Heart left ventricle (tissue), 16 donors: ENCODE measurements at regions not wholly inside any gene's neighbourhood (a gene's known extent, or its start where the extent isn't known, plus 50 kb on each side); places are given as distances from the start of the nearest gene placed in this dataset.

Source experiments
- ATAC-seq, 4 donors: fragments of 200-7000 bp; cut with Tn5 transposase; one replicate each; pipeline ENCODE4 v1.9.1; 2020 to 2022; ENCODE audit warnings: moderate library complexity in 4 of 4, mild to moderate bottlenecking in 3 of 4, moderate number of reproducible peaks in 1 of 4
- DNase-seq, 5 donors: peaks; one replicate each; pipeline ENCODE4 v3.0.0-alpha.2; 2020
- H3K27ac ChIP-seq, 12 donors: fragments of 200-600 bp; sonication (generic) in 4 of 12; one replicate each; pipeline versions ENCODE4 v1.5.0 to v1.8.0; 2016 to 2022; ENCODE audit warnings: mild to moderate bottlenecking in 2 of 12
- H3K27me3 ChIP-seq, 9 donors: fragments of 200-600 bp; sonication (generic) in 2 of 9; one replicate each; pipeline versions ENCODE4 v1.5.1 to v1.8.0; 2016 to 2022; ENCODE audit warnings: mild to moderate bottlenecking in 3 of 9
- H3K36me3 ChIP-seq, 9 donors: fragments of 200-600 bp; sonication (generic) in 2 of 9; one replicate each; pipeline versions ENCODE4 v1.5.0 to v1.8.0; 2018 to 2022; ENCODE audit warnings: mild to moderate bottlenecking in 2 of 9
- H3K4me1 ChIP-seq, 12 donors: fragments of 200-600 bp; sonication (generic) in 4 of 12; one replicate each; pipeline versions ENCODE4 v1.5.0 to v1.8.0; 2016 to 2022; ENCODE audit warnings: mild to moderate bottlenecking in 3 of 12
- H3K4me3 ChIP-seq, 12 donors: fragments of 200-600 bp; sonication (generic) in 4 of 12; one replicate each; pipeline versions ENCODE4 v1.5.0 to v1.8.0; 2017 to 2022; ENCODE audit warnings: mild to moderate bottlenecking in 9 of 12, moderate library complexity in 4 of 12
- H3K9me3 ChIP-seq, 12 donors: fragments of 200-600 bp; sonication (generic) in 4 of 12; one replicate each; pipeline versions ENCODE4 v1.5.0 to v1.8.0; 2016 to 2022; ENCODE audit warnings: mild to moderate bottlenecking in 1 of 12
- CTCF ChIP-seq, 12 donors: fragments of 200-600 bp; sonication (generic) in 4 of 12; IDR thresholded peaks; one replicate each; pipeline versions ENCODE4 v1.5.0 to v1.8.0; 2018 to 2022; ENCODE audit warnings: antibody characterized with exemption in 12 of 12, mild to moderate bottlenecking in 5 of 12
- POLR2A ChIP-seq, 2 donors: fragments of 450-650 bp; IDR thresholded peaks; one replicate each; pipeline ENCODE4 v1.6.1; 2017; ENCODE audit warnings: antibody characterized with exemption in 2 of 2, mild to moderate bottlenecking in 2 of 2, moderate library complexity in 2 of 2
- WGBS, 4 donors: extraction: QIAGEN DNeasy Blood & Tissue Kit in 2 of 4; methylation state at CpG; one replicate each; pipeline versions ENCODE4 v1.1.5 to v1.1.7; 2013 to 2018; 5-methylcytosine and 5-hydroxymethylcytosine counted together
- intact Hi-C, 10 donors: fragments of 100-400 bp; cut with DNase I; formaldehyde crosslinking; loops; one replicate each; pipeline versions ENCODE4 v1.11.1 to v1.14.2; 2022
- donor health status: ischemic (EF 13 %, LVEDD 7.1; RV severe dilation, severe dysfunction).
- donor health status: healthy with polysubstance abuse.
- donor health status: DM: no; HTN: yes; CAD: no.
- donor health status: DM: no; HTN: no; CAD: no.
- donor health status: ischemic (EF 25% LVEDD 6.9; RV normal size, moderate dysfunction).
- donor health status: ischemic (EF 25% LVEDD 5.7; RV mildly dilated, moderate dysfunction).
- donor health status: healthy.
- donor health status: DM: yes; HTN: yes; CAD: no.
- donor health status: ischemic (EF 35%, LVEDD 5.7; RV mildly dilated, moderate dysfunction).
- donor health status: nonischemic (EF 11% LVEDD 7.7; RV severe dilation, severe dysfunction).
- donor health status: DM: yes; HTN: yes; CAD: no.
- donor health status: PGD.
- donor health status: ischemic (EF 29% LVEDD 5.4; RV normal size, mild dysfunction).
- donor health status: nonischemic (EF 23%, LVEDD 6.1; RV moderate dilation, normal function).

DNA sequence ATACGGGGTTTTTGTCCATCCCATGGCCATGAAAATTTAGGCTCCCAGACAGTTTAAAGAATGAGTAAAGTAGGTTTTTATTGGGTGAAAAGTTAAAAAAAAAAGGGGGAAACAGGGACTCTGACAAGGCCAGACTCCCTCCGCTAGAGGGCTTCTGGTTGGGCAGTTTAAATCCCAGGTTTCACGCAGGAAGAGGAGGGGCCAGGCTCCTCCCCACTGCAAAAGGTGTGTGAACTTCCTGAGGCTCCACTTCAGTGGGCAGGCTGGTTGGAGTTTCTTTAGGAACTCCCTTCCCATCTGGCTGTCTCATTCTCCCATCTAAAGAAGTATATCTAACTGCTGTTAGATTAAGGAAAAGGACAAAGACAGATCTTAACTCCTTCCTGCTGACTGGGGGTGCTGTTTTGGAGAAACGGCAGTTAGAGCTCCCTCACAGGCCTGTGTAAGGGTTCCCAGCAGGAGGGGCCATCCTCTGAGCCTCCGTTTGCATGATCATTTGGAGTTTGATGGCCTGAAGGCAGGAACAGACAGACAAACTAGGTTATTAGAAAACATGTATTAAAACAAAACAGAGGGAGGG is 1160.7 kb downstream of the CNTNAP5 start:
- no peak overlapping the region for H3K27ac ChIP-seq
- ATAC-seq = no peak
- no peaks in the 10 kb centered on the region for H3K27me3 ChIP-seq
- intact Hi-C loops = no loop called here
- H3K9me3 ChIP-seq = peaks cover 0 to 3% (median 0%) of the 10 kb centered on the region in 12 donors
- 66 to 72% (median 67%) methylated on average over 5 of the region's 5 CpGs for WGBS, 4 donors
- DNase-seq = no peak
- no peaks in the 10 kb centered on the region for H3K4me1 ChIP-seq
- TF ChIP-seq POLR2A (IDR thresholded peaks at IDR 0.05) = no peak
- no peak for TF ChIP-seq CTCF (IDR thresholded peaks at IDR 0.05)
- H3K36me3 ChIP-seq = no peaks in the 10 kb centered on the region
- H3K4me3 ChIP-seq = no peak overlapping the region

GRCh38 chr2:125207431-125207830 is 1182.3 kb downstream of the CNTNAP5 start:
- Histone ChIP-seq H3K27ac (no peak overlapping the region), H3K27me3 (no peaks in the 10 kb centered on the region), H3K4me1 (no peaks in the 10 kb centered on the region), H3K36me3 (no peaks in the 10 kb centered on the region), H3K4me3 (no peak overlapping the region), H3K9me3 (peaks cover 0 to 7% (median 0%) of the 10 kb centered on the region in 12 donors)
- TF ChIP-seq POLR2A (IDR thresholded peaks at IDR 0.05) = no peak
- TF ChIP-seq CTCF (IDR thresholded peaks at IDR 0.05) = no peak
- ATAC-seq = no peak
- DNase-seq = no peak
- intact Hi-C loops = no loop called here
- WGBS, 4 donors = 77 to 82% (median 81%) methylated on average over 3 of the region's 3 CpGs

GRCh38 chr2:125216321-125216720 is 1191.2 kb downstream of the CNTNAP5 start:
- H3K4me3 ChIP-seq = no peak overlapping the region
- TF ChIP-seq POLR2A (IDR thresholded peaks at IDR 0.05) (no peak), CTCF (IDR thresholded peaks at IDR 0.05) (no peak)
- H3K27me3 ChIP-seq = no peaks in the 10 kb centered on the region
- peaks cover 0 to 58% (median 10%) of the 10 kb centered on the region in 12 donors for H3K9me3 ChIP-seq
- H3K36me3 ChIP-seq = no peaks in the 10 kb centered on the region
- ATAC-seq (no peak), DNase-seq (no peak)
- H3K4me1 ChIP-seq = no peaks in the 10 kb centered on the region
- intact Hi-C loops = no loop called here
- H3K27ac ChIP-seq = no peak overlapping the region

DNA sequence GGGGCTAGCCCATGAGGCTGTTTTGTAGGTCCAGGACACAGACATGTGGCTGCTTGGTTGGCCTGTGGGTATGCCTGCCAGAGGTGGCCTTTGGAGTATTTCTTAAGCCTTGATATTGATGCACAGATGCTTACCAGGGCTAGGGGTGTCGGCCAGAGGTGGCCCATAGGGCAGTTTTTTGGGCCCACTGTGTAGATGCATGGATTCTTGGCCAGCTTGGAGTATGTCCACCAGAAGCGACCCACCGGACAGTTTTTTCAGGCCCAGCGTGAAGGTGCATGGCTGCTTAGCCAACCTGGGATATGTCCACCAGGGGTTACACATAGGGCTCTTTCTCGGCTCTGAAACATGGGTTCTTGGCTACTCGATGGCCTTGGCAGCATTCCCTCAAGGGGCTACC is 1199.1 kb downstream of the CNTNAP5 start:
- intact Hi-C loops = no loop called here
- ATAC-seq (no peak), DNase-seq (no peak)
- Histone ChIP-seq H3K27me3 (no peaks in the 10 kb centered on the region), H3K4me1 (no peaks in the 10 kb centered on the region), H3K9me3 (peaks cover 0 to 32% (median 13%) of the 10 kb centered on the region in 12 donors), H3K27ac (no peak overlapping the region), H3K4me3 (no peak overlapping the region), H3K36me3 (no peaks in the 10 kb centered on the region)
- TF ChIP-seq CTCF (IDR thresholded peaks at IDR 0.05) (no peak), POLR2A (IDR thresholded peaks at IDR 0.05) (no peak)
- WGBS, 4 donors = 80 to 91% (median 87%) methylated on average over 4 to 6 of the region's 6 CpGs
